ENCODE measurements at regions not wholly inside any gene's neighbourhood (a gene's known extent, or its start where the extent isn't known, plus 50 kb on each side); places are given as distances from the start of the nearest gene placed in this dataset.

GRCh38 chr10:64753516-64753915, 1232.3 kb downstream of the REEP3 start (continued):
- no peak for TF ChIP-seq RARB (CRISPR knock-in tag; IDR thresholded peaks at IDR 0.05)

DNA sequence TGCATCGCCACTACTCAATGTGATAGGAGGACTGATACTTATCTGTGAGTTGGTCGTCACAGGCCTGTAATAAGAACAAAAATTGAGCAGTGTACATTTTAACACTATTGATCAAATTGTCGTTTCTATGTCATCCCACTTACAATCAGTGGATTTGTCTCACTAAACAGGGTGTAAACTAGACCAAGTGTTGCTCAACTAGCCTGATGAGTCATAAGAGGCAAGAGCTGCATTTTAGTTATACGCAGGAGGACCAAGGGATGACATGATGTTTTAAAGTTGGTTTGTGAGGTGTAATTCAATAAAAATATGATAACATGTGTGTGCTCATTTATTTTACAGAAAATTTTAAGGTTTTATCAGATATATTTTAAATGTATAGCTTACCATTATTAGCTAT, 1239.2 kb downstream of the REEP3 start:
- no peak for ATAC-seq
- TF ChIP-seq PATZ1 (CRISPR knock-in tag; IDR thresholded peaks at IDR 0.05; ENCODE audit: borderline replicate concordance) (no peak), ZFP3 (CRISPR knock-in tag; IDR thresholded peaks at IDR 0.05) (no peak), TOX (CRISPR knock-in tag; IDR thresholded peaks at IDR 0.05; ENCODE audit: borderline replicate concordance) (no peak), ESRRG (CRISPR knock-in tag; IDR thresholded peaks at IDR 0.05) (no peak), CSDC2 (CRISPR knock-in tag; IDR thresholded peaks at IDR 0.05) (no peak), PPARA (CRISPR knock-in tag; IDR thresholded peaks at IDR 0.05; ENCODE audit: borderline replicate concordance) (no peak), ZFP30 (CRISPR knock-in tag; IDR thresholded peaks at IDR 0.05) (no peak), ZNF565 (CRISPR knock-in tag; conservative IDR thresholded peaks at IDR 0.05; ENCODE audit: low read depth) (no peak), CREB5 (CRISPR knock-in tag; IDR thresholded peaks at IDR 0.05; ENCODE audit: low read depth) (no peak), POU6F1 (CRISPR knock-in tag; IDR thresholded peaks at IDR 0.05; ENCODE audit: borderline replicate concordance, low read depth) (no peak), GLIS3 (CRISPR knock-in tag; IDR thresholded peaks at IDR 0.05) (no peak), RARB (CRISPR knock-in tag; IDR thresholded peaks at IDR 0.05) (no peak), ZNF70 (CRISPR knock-in tag; IDR thresholded peaks at IDR 0.05) (no peak), SNAI2 (CRISPR knock-in tag; IDR thresholded peaks at IDR 0.05) (no peak), ZNF8 (CRISPR knock-in tag; IDR thresholded peaks at IDR 0.05) (no peak), ISL1 (CRISPR knock-in tag; IDR thresholded peaks at IDR 0.05) (no peak), OSR1 (CRISPR knock-in tag; IDR thresholded peaks at IDR 0.05) (no peak), ARNTL (CRISPR knock-in tag; IDR thresholded peaks at IDR 0.05; ENCODE audit: borderline replicate concordance, low read depth) (no peak)
- TF ChIP-seq, protein P1, sequence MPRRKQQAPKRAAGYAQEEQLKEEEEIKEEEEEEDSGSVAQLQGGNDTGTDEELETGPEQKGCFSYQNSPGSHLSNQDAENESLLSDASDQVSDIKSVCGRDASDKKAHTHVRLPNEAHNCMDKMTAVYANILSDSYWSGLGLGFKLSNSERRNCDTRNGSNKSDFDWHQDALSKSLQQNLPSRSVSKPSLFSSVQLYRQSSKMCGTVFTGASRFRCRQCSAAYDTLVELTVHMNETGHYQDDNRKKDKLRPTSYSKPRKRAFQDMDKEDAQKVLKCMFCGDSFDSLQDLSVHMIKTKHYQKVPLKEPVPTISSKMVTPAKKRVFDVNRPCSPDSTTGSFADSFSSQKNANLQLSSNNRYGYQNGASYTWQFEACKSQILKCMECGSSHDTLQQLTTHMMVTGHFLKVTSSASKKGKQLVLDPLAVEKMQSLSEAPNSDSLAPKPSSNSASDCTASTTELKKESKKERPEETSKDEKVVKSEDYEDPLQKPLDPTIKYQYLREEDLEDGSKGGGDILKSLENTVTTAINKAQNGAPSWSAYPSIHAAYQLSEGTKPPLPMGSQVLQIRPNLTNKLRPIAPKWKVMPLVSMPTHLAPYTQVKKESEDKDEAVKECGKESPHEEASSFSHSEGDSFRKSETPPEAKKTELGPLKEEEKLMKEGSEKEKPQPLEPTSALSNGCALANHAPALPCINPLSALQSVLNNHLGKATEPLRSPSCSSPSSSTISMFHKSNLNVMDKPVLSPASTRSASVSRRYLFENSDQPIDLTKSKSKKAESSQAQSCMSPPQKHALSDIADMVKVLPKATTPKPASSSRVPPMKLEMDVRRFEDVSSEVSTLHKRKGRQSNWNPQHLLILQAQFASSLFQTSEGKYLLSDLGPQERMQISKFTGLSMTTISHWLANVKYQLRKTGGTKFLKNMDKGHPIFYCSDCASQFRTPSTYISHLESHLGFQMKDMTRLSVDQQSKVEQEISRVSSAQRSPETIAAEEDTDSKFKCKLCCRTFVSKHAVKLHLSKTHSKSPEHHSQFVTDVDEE (CRISPR knock-in tag; IDR thresholded peaks at IDR 0.05), result no peak
- TF ChIP-seq, protein P2, sequence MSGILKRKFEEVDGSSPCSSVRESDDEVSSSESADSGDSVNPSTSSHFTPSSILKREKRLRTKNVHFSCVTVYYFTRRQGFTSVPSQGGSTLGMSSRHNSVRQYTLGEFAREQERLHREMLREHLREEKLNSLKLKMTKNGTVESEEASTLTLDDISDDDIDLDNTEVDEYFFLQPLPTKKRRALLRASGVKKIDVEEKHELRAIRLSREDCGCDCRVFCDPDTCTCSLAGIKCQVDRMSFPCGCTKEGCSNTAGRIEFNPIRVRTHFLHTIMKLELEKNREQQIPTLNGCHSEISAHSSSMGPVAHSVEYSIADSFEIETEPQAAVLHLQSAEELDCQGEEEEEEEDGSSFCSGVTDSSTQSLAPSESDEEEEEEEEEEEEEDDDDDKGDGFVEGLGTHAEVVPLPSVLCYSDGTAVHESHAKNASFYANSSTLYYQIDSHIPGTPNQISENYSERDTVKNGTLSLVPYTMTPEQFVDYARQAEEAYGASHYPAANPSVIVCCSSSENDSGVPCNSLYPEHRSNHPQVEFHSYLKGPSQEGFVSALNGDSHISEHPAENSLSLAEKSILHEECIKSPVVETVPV (CRISPR knock-in tag; IDR thresholded peaks at IDR 0.05), result no peak

DNA sequence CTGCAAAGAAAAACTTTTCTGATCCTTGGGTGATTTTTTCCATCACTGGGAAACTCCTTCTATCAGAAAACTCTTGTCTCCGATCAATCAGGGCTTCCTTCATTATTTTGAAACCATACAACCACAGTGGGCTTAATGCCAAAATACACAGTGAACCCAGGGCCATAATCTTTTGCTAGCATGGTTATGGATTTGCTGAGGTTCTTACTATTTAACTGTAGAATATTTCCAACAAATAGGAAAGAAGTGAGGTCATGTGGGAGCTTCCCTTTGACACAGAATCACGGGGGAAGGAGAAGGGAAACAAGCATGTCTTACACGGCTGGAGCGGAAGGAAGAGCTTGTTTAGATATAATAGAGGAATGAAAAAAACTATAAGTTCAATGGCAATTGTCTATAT, 1241.7 kb downstream of the REEP3 start:
- no peak for ATAC-seq
- TF ChIP-seq CREB5 (CRISPR knock-in tag; IDR thresholded peaks at IDR 0.05; ENCODE audit: low read depth) (no peak), TOX (CRISPR knock-in tag; IDR thresholded peaks at IDR 0.05; ENCODE audit: borderline replicate concordance) (no peak), PATZ1 (CRISPR knock-in tag; IDR thresholded peaks at IDR 0.05; ENCODE audit: borderline replicate concordance) (no peak), ZNF70 (CRISPR knock-in tag; IDR thresholded peaks at IDR 0.05) (no peak), ESRRG (CRISPR knock-in tag; IDR thresholded peaks at IDR 0.05) (no peak), ZNF8 (CRISPR knock-in tag; IDR thresholded peaks at IDR 0.05) (no peak), GLIS3 (CRISPR knock-in tag; IDR thresholded peaks at IDR 0.05) (no peak), ZFP3 (CRISPR knock-in tag; IDR thresholded peaks at IDR 0.05) (no peak), PPARA (CRISPR knock-in tag; IDR thresholded peaks at IDR 0.05; ENCODE audit: borderline replicate concordance) (no peak), ZC3H10 (CRISPR knock-in tag; IDR thresholded peaks at IDR 0.05) (no peak)
- TF ChIP-seq, protein P1 (CRISPR knock-in tag; IDR thresholded peaks at IDR 0.05), result no peak
